ENCODE measurements at regions not wholly inside any gene's neighbourhood (a gene's known extent, or its start where the extent isn't known, plus 50 kb on each side); places are given as distances from the start of the nearest gene placed in this dataset.

DNA sequence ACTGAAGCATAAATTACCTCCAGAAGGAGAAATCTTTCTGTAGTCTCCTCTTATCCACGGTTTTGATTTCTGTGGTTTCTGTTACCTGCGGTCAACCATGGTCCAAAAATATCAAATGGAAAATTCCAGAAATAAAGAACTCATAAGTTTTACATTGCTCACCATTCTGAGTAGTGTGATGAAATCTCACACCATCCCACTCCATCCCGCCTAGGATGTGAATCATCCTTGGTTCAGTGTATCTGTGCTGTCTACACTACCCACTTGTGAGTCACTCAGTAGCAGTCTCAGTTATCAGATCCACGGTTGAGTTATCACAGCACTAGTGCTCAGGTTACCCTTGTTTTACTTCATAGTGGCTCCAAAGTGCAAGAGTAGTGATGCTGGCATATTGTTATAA lies 371.2 kb downstream of the NFIB start:
- ChIA-PET CTCF (no interaction called here), POLR2A (no interaction called here)
- TF ChIP-seq SUZ12 (IDR thresholded peaks at IDR 0.05) (no peak), NFRKB (IDR thresholded peaks at IDR 0.05) (no peak), CTBP1 (IDR thresholded peaks at IDR 0.05; ENCODE audit: borderline replicate concordance) (no peak), FOXA1 (IDR thresholded peaks at IDR 0.05) (no peak)
- DNase-seq (ENCODE audit: extremely low spot score): no peak

DNA sequence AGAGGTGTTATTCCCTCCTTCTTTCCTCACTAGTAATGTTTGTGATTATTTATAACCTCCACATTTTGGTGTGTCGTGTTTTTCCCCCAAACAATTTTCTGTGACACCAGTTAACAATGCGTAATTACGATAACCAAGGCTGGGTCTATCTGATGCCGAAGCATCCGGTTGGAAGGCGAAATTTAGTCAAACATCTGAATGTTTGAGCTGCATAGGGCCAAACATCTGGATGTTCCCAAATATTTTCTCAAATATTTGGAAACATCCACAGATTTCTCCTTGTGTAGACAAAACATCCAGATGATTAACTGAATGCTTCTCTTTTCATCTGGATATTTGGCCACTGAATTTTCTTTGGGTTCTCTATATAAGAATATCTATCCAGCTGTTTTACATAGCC lies 371.7 kb downstream of the NFIB start:
- POLR2A ChIA-PET: no interaction called here
- DNase-seq (ENCODE audit: extremely low spot score): no peak
- TF ChIP-seq ZNF384 (IDR thresholded peaks at IDR 0.05): no peak
- no peak for TF ChIP-seq BHLHE40 (IDR thresholded peaks at IDR 0.05; ENCODE audit: borderline replicate concordance)
- no peak for TF ChIP-seq L3MBTL2 (conservative IDR thresholded peaks at IDR 0.05)
- TF ChIP-seq TARDBP (IDR thresholded peaks at IDR 0.05): no peak
- no peak for TF ChIP-seq NFRKB (IDR thresholded peaks at IDR 0.05)
- TF ChIP-seq FOXM1 (IDR thresholded peaks at IDR 0.05; ENCODE audit: borderline replicate concordance): no peak
- no peak for TF ChIP-seq ELF4 (IDR thresholded peaks at IDR 0.05)
- no peak for TF ChIP-seq FOXA1 (IDR thresholded peaks at IDR 0.05)
- TF ChIP-seq FOXK2 (IDR thresholded peaks at IDR 0.05): no peak
- TF ChIP-seq, protein P1, sequence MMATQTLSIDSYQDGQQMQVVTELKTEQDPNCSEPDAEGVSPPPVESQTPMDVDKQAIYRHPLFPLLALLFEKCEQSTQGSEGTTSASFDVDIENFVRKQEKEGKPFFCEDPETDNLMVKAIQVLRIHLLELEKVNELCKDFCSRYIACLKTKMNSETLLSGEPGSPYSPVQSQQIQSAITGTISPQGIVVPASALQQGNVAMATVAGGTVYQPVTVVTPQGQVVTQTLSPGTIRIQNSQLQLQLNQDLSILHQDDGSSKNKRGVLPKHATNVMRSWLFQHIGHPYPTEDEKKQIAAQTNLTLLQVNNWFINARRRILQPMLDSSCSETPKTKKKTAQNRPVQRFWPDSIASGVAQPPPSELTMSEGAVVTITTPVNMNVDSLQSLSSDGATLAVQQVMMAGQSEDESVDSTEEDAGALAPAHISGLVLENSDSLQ (IDR thresholded peaks at IDR 0.05): no peak
- no peak for TF ChIP-seq ARNT (IDR thresholded peaks at IDR 0.05)
- TF ChIP-seq LEF1 (IDR thresholded peaks at IDR 0.05; ENCODE audit: borderline replicate concordance): no peak
- no peak for TF ChIP-seq HDGF (IDR thresholded peaks at IDR 0.05; ENCODE audit: borderline replicate concordance)
- TF ChIP-seq SUZ12 (IDR thresholded peaks at IDR 0.05): no peak
- no peak for TF ChIP-seq CTBP1 (IDR thresholded peaks at IDR 0.05; ENCODE audit: borderline replicate concordance)
- no peak for TF ChIP-seq SP1 (IDR thresholded peaks at IDR 0.05)
- CTCF ChIA-PET: no interaction called here

DNA sequence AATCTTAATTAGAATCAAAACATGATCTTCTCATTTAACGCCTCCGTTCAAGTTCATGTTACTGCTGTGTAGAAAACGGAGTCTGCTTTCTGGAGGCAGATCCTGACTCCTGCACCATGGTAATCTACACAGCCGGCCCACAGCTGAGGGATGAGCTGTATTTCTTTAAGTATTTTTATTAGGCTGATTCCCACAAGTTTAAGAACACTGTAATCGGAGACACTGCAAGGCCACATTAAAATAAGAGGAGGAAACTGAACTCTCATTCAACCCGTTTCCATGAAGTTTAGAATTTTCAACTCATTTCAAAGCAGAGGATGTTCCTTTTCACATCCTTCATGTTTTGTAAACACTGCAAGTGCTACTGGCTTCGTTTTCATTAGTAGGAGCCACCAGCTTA lies 372.2 kb downstream of the NFIB start:
- POLR2A ChIA-PET: no interaction called here
- TF ChIP-seq BHLHE40 (IDR thresholded peaks at IDR 0.05; ENCODE audit: borderline replicate concordance) (no peak), SP1 (IDR thresholded peaks at IDR 0.05) (no peak), ZNF384 (IDR thresholded peaks at IDR 0.05) (no peak), FOXK2 (IDR thresholded peaks at IDR 0.05) (no peak), L3MBTL2 (conservative IDR thresholded peaks at IDR 0.05) (no peak), ARNT (IDR thresholded peaks at IDR 0.05) (no peak), HDGF (IDR thresholded peaks at IDR 0.05; ENCODE audit: borderline replicate concordance) (no peak), FOXA1 (IDR thresholded peaks at IDR 0.05) (no peak), CTBP1 (IDR thresholded peaks at IDR 0.05; ENCODE audit: borderline replicate concordance) (no peak), FOXM1 (IDR thresholded peaks at IDR 0.05; ENCODE audit: borderline replicate concordance) (no peak), LEF1 (IDR thresholded peaks at IDR 0.05; ENCODE audit: borderline replicate concordance) (no peak), SUZ12 (IDR thresholded peaks at IDR 0.05) (no peak), ELF4 (IDR thresholded peaks at IDR 0.05) (no peak), TARDBP (IDR thresholded peaks at IDR 0.05) (no peak), NFRKB (IDR thresholded peaks at IDR 0.05) (no peak)
- TF ChIP-seq, protein P1 (IDR thresholded peaks at IDR 0.05): no peak
- DNase-seq (ENCODE audit: extremely low spot score): no peak
- CTCF ChIA-PET: no interaction called here

DNA sequence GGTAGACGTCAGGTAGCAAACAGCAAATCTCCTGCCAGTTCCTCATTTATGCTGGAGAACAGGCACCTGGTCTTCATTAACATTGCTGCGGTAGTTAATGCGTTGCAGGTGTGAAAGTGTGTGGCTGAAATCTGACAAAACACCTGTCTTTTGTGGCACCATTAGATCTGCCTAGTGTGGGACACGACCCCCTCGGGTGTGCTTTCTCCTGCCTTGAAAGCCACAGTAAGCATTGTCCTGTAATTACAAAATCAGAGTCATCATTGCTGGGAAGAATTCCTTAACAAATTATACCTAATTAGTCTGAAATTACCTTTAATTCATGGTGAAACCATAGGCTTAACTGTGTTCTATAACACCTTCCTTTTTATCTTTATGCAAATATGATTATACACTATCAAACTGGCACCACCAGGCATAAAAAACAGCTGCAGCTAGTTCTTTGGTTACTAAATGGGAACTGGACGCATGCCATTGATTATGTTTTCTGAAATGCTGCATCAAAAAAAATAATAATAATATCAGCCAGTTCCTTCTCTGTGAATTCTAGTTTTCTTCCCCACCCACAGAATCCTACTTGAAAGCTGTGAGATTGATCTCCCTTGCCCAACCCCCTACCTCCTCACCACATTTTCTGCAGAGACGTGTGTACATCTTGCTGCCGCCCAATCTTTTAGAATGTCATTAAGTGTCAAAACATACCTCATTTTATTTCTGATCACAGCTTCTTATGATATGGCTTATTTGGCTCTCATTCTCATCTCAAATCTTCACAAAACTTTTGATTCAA lies 374.0 kb downstream of the NFIB start:
- no peak for TF ChIP-seq LEF1 (IDR thresholded peaks at IDR 0.05; ENCODE audit: borderline replicate concordance)
- no peak for TF ChIP-seq FOXA1 (IDR thresholded peaks at IDR 0.05)
- TF ChIP-seq, protein P1 (IDR thresholded peaks at IDR 0.05): no peak
- TF ChIP-seq ZNF384 (IDR thresholded peaks at IDR 0.05): no peak
- ChIA-PET CTCF (interaction anchor here (0.6 kb wide), 1 partner anchor 91 kb away, joined by 3 read pairs; no protein-coding TSS in a partner anchor), POLR2A (no interaction called here)
- DNase-seq (ENCODE audit: extremely low spot score): no peak

DNA sequence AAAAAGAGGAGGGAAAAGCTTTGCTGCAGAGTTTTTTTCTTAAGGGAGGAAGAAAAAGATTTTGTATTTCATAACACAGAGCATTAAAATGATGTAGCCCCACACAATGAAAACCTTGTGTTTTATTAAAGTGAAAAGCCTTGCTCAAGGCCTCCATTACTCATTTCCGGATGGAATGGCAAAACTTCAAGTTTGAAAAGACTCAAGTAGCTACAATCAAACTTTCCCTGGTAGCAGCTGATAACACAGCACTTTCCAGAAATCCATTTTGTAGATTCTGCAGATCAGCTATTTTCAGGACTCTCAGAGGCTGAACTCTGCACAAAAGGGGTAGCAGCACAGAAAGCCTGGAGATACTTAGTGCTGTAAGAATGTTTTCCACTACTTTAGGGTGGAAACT lies 374.8 kb downstream of the NFIB start:
- ChIA-PET POLR2A (no interaction called here), CTCF (interaction anchor here (0.6 kb wide), 1 partner anchor 92 kb away, joined by 3 read pairs; no protein-coding TSS in a partner anchor)
- DNase-seq (ENCODE audit: extremely low spot score): no peak
- TF ChIP-seq FOXA1 (IDR thresholded peaks at IDR 0.05) (no peak), SP1 (IDR thresholded peaks at IDR 0.05) (no peak), L3MBTL2 (conservative IDR thresholded peaks at IDR 0.05) (no peak), FOXM1 (IDR thresholded peaks at IDR 0.05; ENCODE audit: borderline replicate concordance) (no peak), SUZ12 (IDR thresholded peaks at IDR 0.05) (no peak), ZNF384 (IDR thresholded peaks at IDR 0.05) (no peak), HDGF (IDR thresholded peaks at IDR 0.05; ENCODE audit: borderline replicate concordance) (no peak), TARDBP (IDR thresholded peaks at IDR 0.05) (no peak)

DNA sequence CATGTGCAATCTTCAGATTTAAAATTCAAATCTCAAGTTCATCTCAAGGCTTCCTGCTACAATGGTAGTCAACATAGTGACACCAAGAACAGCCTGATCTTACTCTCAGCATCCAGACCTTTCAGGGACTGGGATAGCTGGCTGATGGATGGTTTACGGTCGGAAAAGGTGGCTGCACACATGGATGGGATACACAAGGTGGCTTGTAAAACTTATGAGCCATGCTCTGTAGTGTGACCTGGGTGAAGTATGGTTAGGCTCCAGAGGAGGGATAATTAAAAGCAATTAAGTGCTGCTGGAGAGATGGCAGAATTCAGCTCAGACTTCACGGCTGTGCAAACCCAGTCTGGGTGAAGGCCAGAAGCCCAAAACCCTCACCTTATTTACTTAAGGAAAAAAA lies 379.5 kb downstream of the NFIB start:
- ChIA-PET CTCF (no interaction called here), POLR2A (no interaction called here)
- DNase-seq (ENCODE audit: extremely low spot score): no peak
- TF ChIP-seq ZNF384 (IDR thresholded peaks at IDR 0.05) (no peak), SP1 (IDR thresholded peaks at IDR 0.05) (no peak), FOXK2 (IDR thresholded peaks at IDR 0.05) (no peak), BHLHE40 (IDR thresholded peaks at IDR 0.05; ENCODE audit: borderline replicate concordance) (no peak), FOXM1 (IDR thresholded peaks at IDR 0.05; ENCODE audit: borderline replicate concordance) (no peak)

Measured in HEK293T (cell line).